Superior temporal gyrus (tissue), 1 donor: ENCODE measurements at regions not wholly inside any gene's neighbourhood (a gene's known extent, or its start where the extent isn't known, plus 50 kb on each side); places are given as distances from the start of the nearest gene placed in this dataset.

Experiments used
- DNase-seq: peaks from one replicate; pipeline ENCODE4 v3.0.0-alpha.2; 2016; ENCODE audit errors: extremely low spot score

DNA sequence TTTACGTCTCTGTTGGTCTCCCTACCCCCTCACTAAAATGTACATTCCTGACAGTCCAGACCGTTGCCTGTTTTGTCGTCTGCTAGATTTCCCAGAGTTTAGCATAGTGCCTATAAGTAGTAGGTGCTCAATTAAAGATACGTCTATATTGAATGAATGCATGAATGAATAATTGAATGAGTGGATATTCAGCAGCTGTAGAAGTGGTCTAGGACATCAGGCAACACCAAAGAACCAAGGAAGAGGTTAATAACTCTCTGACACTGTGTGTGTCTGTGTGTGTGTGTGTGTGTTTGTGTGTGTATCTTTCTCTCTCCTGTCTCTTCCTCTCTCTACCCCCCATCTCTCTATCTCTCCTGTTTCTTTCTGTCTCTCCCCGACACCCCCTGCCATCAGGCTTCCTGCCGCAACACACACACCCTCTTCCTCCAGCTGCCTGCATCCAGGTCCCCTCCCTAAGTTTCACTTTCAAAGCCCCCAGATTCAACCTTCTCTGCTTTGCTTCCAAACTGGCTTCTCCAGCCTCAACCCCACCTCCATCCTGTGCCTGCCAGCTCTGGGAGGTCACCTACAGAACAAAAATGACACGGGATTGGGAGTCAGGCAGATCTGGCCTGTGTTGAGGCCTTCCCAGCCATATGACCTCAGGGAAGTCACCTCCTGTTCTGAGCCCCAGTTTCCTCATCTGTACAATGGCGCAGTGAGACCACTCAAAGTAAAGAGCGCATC lies 119.9 kb upstream of the NCOR2 start:
- no peak for DNase-seq

DNA sequence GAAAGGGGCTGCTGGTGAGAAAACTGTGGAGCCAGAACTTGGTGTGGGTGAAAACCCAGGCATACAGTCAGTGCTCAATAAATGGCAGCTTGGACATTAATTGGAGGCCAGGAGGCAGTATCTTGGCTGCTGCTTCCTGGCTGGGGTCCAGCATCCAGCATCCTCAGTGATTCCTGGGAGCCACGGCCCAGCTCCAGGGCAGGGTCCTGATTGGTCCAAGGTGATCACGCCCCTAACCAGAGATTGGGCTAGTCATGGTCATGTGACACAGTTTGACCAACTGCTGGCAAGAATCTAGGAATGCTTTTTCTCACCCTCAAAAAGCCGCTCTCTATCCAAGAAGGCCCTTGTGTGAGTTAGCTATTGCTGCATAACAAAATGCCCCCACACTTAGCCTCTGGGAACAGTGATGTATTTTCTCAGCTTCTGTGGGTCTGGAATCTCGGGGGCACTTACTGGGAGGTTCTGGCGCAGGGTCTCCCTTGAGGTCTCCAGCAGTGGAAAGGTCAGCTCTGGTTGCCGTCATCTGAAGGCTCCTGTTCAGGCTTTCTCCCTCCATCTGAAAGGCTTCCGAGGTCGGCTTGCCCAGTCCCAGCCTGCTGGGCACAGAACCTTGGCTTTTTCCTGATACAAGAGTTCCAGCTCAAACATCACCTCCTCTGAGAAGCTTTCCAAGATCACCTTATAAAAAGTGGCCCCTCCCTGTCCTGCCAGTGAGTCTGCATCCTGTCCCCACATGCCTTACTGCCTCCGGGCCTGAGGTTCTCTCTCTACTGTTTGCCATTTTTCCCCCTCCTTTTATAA lies 119.2 kb upstream of the NCOR2 start:
- DNase-seq: no peak

DNA sequence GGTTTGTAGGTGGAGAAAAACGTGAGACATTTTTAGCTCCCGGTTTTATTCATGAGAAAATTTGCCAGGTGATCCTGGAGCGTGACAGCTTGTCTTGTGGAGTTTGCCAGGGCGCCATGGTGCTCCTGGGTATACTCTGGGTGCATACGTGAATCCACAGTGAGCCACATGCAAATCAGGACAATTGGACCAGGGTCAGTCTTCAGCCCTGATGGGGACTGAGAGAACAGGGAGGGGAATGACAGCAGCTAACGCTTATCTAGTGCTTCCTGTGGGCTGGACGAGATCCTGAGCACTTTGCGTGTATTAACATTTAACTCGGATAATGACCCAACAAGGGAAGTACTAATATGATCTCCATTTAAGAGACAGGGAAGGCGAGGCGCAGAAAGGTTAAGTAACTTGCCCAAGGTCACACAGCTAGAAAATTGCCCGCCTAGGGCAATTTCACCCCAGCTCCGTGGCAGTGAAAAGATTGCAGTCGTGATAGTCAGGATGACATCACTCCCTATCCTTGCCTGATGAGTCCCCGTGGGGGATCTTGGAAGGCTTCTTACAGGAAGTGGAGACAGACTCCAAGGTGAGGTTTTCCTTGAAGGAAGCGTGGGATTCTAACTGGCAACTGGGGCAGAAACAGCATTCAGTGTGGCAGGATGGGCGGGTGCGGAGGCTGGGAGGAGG lies 118.4 kb upstream of the NCOR2 start:
- DNase-seq: peak; percentile 25

DNA sequence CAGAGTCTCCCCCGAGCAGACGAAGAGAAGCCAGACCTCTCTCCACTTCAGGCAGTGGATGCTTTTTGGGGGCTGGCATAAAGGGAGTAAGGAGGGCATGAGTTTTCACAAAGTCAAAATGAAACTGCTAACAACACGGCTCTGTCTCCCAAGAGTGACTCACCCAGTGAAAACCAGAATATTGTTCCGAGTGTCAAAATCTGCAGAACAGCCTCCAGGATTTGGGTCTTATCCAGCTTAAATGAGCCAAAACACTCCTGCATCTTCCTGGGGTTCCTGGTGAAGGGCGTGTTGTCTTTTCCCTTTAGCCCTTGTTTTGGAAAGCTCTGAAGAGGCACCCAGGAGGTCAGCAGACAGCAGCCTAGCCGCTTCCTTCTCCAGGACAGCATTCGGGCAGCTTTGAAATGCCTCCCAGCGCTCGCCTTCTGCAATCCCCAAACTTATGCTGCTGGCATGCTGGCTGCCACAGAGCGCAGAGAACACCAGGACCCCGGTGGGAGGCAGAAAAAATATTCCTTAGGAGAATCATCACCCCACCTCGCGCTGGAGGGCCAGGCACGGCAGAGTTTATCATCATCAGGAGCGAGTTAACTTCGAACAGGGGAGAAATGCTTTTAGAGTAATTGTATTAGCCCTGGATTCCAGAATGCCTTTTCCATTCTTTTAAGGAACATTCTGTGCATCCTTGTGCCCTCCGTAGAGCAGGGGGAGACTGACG lies 117.7 kb upstream of the NCOR2 start:
- peak; percentile 86 for DNase-seq

DNA sequence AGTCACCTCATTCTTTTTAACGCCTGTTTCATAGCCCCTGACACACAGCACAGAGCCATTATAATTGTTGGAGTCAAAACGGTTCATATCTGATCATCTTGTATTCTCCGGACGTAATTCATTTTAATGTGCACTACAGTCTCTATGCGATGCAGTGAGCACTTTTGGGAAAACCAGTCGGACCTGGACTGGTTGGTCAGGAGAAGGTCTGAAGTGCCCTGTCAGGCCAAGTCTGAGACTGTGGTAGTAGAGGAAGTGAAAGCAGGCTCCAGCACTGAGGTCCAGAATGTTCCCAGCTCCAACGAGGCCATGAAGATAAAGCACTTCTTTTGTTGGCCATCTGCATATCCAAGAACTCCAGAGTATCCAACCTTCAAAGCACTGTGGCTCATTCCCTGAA lies 117.1 kb upstream of the NCOR2 start:
- peak; percentile 58 for DNase-seq

DNA sequence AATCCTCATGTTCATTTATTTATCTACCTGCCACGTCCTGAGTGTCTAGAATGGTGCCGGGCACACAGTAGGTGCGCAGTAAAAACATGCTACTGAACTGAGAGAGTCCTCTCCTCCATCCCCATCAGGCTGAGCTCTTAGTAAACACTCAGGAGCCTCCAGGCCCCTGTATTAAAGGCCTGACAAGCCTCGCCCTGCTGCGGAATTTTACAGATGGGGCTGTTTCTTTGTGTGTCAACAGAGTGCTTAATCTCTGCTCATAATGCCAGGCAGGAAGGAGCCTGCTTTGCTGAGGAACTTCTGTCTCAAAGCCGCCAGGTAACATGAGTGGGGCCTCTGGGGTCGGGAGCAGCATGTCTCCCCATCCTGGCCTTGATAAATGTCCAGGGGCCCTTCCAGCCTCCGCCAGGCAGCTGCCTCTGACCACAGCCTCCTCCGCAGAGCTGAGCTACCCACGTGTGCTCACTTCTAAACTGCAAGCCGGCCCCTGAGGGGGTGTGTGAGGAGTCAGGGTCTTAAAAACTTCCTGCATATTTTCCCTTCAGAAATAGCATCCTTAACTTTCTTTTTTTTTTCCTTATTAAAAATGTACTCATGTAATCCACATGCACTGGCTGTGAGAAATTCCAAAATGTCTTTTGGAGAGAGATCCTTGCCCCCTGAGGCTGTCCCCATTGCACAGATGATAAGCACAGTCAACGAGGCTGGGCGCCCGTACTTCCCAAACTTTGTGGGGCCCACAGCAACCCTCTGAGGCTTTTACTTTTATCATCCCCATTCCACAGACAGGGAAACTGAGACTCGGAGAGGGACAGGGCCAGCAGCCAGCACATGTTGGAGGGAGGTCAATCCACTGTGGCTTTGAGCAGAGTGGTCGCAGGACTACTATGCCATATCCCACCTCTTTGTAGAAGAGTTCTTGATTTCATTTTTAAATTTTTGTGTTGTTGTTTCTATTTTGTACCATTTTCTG lies 116.0 kb upstream of the NCOR2 start:
- DNase-seq: no peak

DNA sequence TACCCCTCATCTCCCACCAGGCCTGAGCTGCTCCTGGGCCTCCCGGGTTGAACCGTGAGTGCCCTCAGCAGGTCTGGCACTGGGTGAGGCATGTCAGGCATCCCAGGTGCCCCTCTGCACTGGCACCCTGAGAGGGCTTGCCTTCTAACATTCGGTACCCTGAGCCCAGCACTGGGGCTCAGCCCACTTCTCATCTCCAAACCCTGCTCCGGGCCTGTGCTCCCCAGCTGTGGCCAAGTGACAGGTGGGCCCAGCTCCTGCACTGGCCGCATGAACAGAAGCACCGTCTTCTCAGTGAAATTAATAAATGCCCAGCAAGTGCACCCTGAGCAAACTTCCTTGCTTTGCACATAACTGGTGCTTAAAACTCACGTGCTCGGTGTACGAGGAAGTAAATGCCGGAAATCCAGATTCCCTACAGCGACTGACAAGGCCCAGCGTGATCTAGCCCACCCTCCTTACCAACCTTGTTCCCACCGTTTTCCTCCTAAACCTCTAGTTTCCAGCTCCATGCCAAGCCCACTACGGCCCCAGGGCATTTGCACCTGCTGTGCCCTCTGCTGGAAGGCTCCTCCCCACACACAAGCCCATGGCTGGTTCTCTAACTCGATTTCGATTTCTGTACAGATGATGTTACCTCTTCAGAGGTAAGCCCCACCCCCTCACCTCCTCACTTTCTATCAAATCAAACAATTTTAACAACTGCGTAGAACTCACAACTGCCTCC lies 115.2 kb upstream of the NCOR2 start:
- no peak for DNase-seq

DNA sequence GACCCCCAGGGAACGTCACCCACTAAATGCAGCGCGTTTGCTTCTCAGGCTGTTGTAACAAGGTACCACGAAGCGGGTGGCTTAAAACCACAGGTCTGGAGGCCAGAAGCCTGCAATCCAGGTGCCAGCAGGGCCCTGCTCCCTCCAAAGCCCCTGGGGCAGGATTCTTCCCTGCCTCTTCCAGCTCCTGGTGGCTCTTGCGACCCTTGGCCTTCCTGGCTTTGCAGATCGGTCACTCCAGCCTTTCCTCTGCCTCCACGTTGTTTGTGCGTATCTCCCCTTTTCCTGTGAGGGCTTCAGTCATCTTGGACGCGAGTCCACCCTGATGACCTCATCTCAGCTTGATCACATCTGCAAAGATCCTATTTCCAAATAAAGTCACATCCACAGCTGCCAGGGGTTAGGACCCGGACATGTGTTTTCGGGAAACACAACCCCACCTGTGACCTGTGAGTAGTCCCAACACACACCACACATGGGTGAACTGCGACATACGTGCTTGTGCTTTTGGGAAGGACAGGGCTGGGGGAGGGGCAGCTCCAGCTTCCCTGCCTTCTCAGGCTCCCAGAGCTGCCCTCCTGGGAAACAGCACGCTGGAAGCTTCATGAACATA lies 114.5 kb upstream of the NCOR2 start:
- DNase-seq: no peak

DNA sequence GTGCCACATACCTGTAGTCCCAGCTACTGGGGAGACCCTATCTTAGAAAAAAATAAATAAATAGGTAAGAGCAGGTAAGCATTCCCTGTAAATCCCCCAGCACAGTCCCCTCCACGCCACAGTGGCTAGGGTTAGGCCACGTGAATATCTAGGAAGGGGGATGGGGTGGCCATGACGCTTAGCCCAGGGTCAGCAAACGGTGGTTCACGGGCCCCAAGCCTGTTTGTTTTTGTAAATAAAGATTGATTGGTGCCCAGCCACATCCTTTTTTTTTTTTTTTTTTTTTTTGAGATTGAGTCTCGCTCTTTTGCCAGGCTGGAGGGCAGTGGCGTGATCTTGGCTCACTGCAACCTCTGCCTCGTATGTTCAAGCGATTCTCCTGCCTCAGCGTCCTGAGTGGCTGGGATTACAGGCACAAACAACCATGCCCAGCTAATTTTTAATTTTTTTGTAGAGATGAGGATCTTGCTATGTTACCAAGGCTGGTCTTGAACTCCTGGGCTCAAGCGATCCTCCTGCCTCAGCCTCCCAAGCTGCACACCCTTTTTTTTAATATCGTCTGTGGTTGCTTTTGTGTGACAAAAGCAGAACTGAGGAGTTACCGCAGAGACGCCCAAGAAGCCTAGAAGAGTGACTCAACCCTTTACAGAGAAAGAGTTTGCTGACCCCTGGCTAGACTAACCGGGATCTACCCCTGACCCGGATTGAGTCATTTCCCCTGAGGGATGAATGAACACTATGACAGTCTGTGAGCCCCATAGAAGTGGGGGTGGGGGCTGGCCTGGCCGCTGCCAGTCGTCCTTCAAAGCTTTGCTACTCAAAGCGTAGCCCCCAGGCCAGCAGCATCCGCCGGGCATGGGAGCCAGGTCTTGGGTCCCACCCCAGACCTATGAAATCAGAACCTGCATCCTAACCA lies 113.7 kb upstream of the NCOR2 start:
- DNase-seq: no peak

DNA sequence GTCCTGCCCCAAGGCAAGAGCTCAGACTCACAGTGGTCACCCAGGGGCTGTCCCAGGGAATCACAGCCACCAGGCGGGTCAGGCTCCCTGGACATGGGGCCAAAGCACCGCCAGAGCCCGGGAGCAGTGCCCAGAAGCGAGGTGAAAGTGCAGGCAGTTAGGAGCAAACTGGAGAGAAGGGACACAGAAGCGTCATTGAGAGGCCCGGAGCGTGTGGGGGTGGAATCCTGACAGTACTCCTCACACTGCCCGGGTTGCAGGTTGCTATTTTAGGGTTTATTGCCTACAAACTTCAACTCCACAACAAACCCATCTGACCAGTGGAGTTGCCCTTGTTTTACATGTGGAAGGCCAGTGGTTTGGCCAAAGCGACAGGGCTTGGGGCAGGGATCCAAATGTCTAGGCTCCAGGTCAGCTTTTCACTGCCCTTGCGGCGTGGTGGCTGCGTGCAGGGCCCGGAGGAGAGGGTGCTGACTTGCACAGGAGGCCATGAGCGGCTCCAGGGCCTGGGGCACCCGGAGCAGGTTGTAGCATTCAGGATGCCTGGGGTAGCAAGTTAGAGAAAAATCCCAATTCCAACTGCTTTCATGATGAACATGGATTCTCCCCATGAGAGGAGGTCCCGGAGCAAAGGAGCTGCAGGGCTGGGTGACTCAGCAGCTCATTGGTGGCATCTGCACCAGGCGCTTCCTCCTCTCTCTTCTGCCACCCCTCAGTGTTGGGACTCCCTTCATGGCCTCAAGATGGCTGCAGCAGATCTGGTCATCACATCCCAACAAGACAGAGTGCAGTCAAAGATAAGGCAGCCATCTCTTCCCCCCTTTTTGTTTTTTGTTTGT lies 112.3 kb upstream of the NCOR2 start:
- DNase-seq: peak; percentile 50

DNA sequence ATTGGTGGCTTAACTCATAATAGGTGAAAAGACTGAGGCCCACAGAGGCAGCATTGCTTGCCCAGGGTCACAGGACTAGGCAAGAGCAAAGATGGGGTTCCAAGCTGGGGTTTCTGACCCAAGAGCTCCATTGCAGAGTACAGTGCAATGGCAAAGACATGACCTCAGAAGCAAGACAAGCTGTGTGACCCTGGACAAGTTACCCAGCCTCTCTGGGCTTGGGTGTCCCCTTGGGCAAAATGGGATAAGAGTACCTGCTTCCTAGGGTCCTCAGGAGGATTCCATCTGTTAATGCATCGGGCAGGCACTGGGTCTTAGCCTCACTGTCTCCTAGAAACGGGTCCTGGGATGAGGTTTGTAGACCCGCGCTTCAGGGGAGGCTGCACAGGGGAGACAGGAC lies 111.6 kb upstream of the NCOR2 start:
- DNase-seq: no peak

DNA sequence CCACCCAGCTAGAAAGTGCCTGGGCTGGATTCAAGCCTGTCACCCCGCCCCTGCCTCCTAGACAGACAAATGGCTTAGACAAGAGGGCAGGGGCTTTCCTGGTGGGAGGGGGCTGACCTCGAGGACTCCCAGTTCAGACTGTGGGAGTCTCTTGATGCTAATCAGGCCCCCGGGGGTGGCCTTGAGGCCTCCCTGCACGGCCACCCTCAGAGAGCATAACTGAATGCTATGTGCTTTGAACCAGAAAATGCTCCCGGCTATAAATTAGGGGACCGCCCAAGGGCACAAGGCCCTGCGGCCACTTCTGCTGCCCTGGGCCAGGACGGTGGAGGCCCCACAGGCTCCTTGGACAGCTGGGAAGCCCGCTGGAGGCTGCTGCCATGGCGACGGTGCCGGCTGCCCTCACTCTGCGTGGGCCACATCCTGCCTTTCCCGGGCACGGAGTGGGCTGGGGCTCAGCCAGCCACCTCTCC lies 111.0 kb upstream of the NCOR2 start:
- no peak for DNase-seq

DNA sequence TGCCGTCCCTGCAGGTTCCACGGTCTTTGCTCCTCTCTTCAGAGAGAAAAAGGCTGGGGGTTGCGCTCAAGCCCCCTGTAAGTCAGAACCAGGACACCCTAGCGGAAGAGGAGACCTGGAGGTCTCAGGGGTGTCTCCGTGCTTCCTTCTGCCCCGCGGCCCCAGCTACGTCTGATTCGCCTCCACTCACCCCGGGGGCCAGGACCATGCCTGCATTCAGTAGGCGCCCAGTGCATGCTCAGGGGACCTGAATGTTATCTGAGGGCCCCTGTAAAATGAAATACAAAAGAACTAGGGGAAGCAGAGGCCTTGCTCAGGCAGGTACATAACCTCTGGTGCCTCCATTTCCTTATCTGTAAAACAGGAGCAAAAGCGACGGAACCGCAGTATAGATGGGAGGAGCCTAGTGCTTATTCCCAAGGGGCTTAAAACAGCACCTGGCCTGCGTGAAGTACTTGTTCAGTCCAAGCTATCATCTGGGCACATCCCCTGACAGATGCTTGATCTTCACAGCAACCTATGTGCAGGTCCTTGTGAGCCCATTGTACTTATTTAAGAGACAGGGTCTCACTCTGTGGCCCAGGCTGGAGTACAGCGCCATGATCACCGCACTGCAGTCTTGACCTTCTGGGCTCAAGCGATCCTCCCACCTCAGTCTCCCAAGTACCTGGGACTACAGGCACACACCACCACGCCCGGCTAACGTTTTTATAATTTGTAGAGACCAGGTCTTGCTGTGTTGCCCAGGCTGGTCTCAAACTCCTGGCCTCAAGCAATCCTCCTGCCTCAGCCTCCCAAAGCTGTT lies 110.3 kb upstream of the NCOR2 start:
- DNase-seq: no peak

DNA sequence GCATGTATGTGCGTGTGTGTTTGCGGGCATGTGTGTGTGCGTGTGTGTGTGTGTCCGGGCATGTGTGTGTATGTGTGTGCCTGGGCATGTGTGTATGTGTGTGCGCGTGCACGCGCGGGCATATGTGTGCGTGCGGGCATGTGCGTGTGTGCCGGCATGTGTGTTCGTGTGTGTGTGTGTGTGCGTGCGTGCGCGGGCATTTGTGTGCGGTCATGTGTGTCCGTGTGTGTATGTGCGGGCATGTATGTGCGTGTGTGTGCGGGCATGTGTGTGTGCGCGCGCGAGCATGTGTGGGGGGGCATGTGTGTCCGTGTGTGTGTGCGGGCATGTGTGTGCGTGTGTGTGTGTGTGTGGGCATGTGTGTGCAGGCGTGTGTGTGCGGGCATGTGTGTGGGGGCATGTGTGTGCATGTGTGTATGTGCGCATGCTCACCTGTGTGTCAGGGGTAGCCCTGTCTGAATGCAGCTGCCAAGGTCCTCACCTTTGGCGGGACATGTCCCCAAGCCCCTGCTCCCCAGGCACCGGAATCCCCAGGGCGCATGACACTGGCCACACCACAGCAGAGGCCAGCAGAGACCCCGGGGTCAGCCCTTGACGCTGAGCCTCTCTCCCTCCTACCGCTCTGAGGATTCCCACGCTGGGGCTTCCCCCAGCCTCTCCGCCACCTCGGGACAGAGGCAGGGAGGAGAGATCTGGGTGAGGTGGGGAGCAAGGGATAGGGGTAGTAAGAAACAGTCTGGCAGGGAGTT lies 109.5 kb upstream of the NCOR2 start:
- DNase-seq: no peak

DNA sequence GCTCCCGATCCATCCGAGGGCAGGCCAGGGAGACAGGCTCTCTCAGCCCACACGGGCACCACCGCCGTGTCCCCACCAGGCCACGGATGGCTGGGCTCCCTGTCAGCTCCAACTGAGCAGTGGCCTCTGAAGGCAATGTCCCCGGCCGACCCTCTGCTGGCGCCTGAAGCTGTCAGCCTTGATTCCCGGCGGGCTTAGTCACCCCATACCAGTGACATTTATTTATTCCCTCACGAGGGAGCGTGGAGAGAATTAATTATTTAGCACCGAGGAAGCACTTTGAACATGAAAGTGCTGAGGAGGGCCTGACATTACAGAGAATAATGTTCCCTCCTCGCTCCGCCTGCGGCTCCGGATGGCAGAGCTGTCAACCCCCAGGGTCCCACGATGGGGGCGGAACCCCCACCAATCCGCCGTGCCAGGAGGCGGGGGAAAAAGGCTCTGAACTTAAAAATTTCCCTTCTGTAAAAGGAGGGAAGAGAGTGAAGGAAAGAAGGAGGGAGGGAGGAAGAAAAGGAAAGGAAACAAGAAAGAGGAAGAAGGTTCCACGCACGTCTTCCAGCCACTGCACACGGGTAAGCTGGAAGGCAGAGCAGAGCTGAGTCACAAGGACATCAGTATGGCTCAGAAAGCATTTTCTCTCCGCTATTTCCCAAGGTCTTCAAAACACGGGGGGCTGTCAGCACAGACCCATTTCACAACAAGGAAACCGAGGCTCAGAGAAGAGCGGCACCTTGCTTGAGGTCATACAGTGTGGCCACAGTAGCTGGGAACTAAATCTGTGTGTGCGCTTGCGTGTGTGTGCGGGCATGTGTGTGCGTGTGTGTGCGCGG lies 108.7 kb upstream of the NCOR2 start:
- no peak for DNase-seq
